Fibroblast of the aortic adventitia (primary cell): ENCODE measurements at regions not wholly inside any gene's neighbourhood (a gene's known extent, or its start where the extent isn't known, plus 50 kb on each side); places are given as distances from the start of the nearest gene placed in this dataset.

Experiments
- DNase-seq: peaks from one replicate; pipeline ENCODE4 v3.0.0-alpha.2; 2010; ENCODE audit warnings: low read depth
- H3K4me3 ChIP-seq: 2 replicates; pipeline ENCODE4 v1.5.1; 2011; ENCODE audit warnings: low read depth, mild to moderate bottlenecking, control low read depth, low read length, moderate library complexity
- TF ChIP-seq, protein P1 (sequence below): IDR thresholded peaks from 2 replicates; pipeline ENCODE4 v1.5.1; 2011; ENCODE audit warnings: mild to moderate bottlenecking, low read length, control low read depth, inconsistent platforms; ENCODE audit not compliant: insufficient read depth

DNA sequence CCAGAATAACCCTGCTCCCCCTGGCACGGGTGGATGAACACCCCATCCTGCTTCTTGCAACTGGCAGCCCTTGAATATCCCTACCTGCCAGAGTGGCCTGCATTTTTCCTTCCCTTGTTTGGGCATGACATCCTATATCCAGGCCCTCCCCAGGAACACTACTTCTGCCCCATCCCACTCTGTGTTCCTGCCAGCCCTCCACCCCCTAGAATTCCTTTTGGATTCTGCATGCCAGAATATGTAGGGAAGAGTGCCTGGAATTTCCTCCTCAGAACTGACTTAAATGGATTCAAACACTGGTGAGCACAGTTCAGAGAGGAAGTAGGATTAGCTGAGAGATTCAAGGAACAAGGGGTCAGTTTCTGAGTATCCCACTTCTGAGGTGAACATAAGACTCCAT is 123.5 kb upstream of the PELI1 start:
- TF ChIP-seq, protein P1, sequence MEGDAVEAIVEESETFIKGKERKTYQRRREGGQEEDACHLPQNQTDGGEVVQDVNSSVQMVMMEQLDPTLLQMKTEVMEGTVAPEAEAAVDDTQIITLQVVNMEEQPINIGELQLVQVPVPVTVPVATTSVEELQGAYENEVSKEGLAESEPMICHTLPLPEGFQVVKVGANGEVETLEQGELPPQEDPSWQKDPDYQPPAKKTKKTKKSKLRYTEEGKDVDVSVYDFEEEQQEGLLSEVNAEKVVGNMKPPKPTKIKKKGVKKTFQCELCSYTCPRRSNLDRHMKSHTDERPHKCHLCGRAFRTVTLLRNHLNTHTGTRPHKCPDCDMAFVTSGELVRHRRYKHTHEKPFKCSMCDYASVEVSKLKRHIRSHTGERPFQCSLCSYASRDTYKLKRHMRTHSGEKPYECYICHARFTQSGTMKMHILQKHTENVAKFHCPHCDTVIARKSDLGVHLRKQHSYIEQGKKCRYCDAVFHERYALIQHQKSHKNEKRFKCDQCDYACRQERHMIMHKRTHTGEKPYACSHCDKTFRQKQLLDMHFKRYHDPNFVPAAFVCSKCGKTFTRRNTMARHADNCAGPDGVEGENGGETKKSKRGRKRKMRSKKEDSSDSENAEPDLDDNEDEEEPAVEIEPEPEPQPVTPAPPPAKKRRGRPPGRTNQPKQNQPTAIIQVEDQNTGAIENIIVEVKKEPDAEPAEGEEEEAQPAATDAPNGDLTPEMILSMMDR: no peak
- peak; percentile 55 for DNase-seq
- no peak overlapping the region for H3K4me3 ChIP-seq

DNA sequence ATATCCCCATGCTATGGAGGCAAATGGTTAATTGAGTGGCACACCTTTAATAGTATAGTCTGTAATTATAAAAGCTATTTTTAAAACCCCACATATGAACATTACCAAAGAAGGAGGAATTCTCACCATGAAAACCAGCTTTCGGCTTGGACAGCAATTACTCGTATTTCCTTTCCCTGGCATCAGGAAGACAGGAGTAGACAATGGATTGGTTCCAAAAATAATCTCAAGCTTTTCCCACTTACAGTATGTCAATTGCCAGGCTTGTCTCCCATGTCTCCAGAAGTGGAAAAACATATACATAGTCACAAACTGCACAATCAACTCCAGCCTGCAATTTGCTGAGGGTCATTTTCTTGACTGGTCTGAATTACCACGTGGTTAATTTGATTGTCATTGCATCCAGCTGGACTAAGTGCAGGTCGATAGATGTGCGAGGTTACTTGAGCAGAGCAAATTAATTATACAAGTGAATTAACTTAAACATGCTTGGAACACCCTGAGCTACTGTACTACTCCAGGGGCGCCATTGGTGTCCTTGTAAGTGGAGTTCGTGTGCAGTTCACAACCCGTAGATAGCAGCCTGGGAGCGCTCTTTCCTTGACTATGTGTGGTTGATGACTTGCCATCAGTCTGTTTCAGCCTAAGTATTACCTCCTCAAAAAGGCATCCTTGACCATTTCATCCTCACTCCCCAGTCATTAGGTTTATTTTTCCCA is 124.3 kb upstream of the PELI1 start:
- TF ChIP-seq, protein P1: no peak
- DNase-seq: no peak
- no peak overlapping the region for H3K4me3 ChIP-seq

DNA sequence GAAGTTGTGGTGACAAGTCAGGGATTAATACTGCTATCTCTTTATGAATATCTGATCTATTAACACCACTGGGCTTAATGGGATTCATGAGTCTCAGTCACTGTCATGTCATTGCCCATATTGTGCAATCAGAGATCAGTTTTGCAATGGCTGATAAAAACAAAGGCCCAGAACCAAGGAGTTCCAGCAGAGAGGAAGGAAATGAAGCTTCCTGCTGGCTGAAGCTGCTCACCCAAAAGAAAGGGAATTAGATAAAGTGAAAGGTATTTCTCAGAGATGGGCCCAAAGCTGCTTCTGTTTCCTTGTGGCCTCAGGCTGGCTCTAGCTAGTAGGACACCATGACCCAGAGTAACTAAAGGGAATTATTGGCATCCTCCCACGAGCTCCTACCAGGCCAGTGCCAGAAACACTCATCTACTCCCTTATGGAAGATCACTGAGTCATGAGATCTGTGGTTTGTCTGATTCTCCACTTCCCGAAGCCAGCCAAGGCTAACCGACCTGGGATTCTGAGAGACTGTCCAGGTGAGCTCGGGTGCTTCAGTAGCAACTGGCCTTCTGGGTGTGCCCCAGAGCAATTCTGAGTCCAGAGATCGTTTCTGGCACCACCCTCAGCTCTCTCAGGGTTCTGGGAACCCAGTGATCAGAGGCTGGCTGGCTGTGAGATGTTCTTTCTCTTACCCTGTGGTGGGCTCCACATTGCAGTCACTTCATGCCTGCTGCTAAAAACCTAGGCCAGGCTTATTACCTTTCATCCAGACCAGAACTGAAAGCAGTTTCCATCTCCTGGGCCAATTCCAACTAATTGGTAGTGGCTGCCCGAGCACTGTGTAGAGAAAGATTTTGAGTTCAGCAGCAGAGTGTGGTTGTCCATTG is 129.5 kb upstream of the PELI1 start:
- peak; percentile 87 for DNase-seq
- TF ChIP-seq, protein P1: no peak

DNA sequence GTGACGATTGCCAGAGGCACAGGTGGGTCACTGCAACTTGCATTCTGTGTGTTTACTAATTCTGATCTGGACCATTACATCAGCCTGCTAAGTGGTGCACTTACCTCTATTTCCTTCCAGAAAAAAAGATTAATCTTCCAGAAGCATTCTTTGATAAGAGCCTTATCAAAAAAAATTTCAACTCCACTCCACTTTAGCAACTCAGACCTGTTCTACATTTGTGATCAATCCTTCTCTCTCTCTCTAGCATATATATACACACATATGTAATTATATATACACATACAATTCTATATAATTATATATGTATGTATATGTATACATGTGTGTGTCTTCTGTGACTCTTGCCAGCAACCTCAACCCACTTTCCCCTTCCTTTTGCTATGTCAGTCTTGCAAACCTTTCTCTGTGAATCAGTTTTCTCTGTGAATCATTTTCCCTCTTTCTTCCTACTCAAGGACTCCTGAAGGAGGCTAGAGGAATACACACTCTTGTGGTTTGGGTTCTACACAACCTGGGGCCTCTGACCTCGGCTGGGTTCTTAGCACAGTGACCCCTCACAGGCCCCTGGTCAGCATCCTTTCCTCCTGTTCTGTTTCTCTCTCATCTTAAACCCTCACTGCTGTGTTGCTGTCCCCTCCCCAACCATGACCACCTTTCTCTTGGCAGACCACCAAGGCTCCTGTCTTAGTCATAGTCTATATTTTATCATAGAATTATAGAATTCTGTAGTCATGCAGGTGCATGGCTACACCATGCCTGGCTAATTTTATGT is 130.4 kb upstream of the PELI1 start:
- TF ChIP-seq, protein P1: no peak
- no peak overlapping the region for H3K4me3 ChIP-seq
- no peak for DNase-seq

More for the DNA sequence above, 129.5 kb upstream of the PELI1 start:
- H3K4me3 ChIP-seq: no peak overlapping the region

DNA sequence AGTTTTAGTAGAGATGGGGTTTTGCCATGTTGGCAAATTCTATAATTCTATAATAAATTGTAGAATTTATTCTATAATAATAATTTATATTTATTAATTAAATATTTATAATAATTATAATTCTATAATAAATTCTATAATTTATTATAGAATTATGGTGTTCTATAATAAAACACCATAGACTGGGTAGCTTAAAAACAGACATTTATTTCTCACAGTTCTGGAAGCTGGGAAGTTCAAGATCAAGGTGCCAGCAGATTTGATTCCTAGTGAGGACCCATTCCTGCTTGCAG is 130.9 kb upstream of the PELI1 start:
- TF ChIP-seq, protein P1: no peak
- H3K4me3 ChIP-seq: no peak overlapping the region
- no peak for DNase-seq

DNA sequence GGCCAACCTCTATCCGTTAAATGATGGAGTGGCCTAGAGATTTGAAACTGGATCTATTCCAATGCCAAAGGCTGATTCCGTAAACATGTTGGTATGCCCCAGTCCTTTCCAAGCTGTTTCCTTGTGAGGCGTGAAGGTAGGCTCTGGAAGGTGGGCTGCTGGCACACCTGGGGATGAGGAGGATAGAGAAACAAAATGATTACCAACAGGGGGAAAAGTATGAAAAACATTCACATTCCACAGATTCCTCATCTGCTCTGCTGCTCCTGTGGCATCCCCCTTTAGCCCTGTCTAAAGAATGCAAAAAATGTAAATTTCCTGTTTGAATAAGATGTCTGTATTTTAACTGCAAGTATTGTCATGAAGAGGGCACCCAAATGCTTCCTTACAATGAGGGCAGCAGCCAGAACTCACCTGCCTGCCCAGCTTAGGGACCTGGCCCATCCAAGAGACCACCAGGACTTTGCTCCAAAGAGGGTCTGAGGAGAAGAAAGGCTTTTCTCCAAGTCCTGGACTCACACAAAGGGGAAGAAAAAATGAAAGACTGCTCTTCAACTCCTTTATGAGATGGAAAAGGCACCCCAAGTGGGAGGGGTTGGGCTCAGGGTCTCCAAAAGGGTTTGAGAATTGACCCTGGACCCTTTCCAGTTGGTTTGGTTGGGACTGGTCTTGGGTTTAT is 132.3 kb upstream of the PELI1 start:
- TF ChIP-seq, protein P1: no peak
- H3K4me3 ChIP-seq: no peak overlapping the region
- peak; percentile 31 for DNase-seq
